Sigmoid colon (tissue), 6 donors: ENCODE measurements at regions not wholly inside any gene's neighbourhood (a gene's known extent, or its start where the extent isn't known, plus 50 kb on each side); places are given as distances from the start of the nearest gene placed in this dataset.

Source experiments
- DNase-seq: peaks from one replicate; pipeline ENCODE4 v3.0.0-alpha.2; 2019
- H3K27ac ChIP-seq, 4 donors: fragments of 200-600 bp; sonication (generic); one replicate each; pipeline ENCODE4 v1.5.1; 2016 to 2019; ENCODE audit warnings: mild to moderate bottlenecking in 1 of 4
- H3K27me3 ChIP-seq, 3 donors: fragments of 200-600 bp; sonication (generic); one replicate each; pipeline ENCODE4 v1.5.1; 2019; ENCODE audit warnings: mild to moderate bottlenecking in 1 of 3
- H3K36me3 ChIP-seq, 4 donors: fragments of 200-600 bp; sonication (generic); one replicate each; pipeline ENCODE4 v1.5.1; 2016 to 2019
- H3K4me1 ChIP-seq, 4 donors: fragments of 200-600 bp; sonication (generic); one replicate each; pipeline ENCODE4 v1.5.1; 2017 to 2019
- H3K4me3 ChIP-seq, 4 donors: fragments of 200-600 bp; sonication (generic); one replicate each; pipeline ENCODE4 v1.5.1; 2017 to 2019; ENCODE audit warnings: mild to moderate bottlenecking in 2 of 4, moderate library complexity in 1 of 4
- H3K9me3 ChIP-seq, 4 donors: fragments of 200-600 bp in 3 of 4; sonication (generic) in 3 of 4; one replicate each; pipeline versions ENCODE4 v1.5.1 to v1.6.1; 2013 to 2019
- CTCF ChIP-seq, 4 experiments: fragments of 450-650 bp in 3 of 4; fragments of 200-600 bp in 1 of 4; IDR thresholded peaks; one replicate each; pipeline ENCODE4 v1.5.1; 2016 to 2019; ENCODE audit warnings: antibody characterized with exemption in 4 of 4, mild to moderate bottlenecking in 3 of 4, moderate library complexity in 2 of 4
- EP300 ChIP-seq, 4 donors: sonication (generic); formaldehyde crosslinking; IDR thresholded peaks; one replicate each; pipeline ENCODE4 v1.6.1; 2017; ENCODE audit warnings: antibody characterized with exemption in 4 of 4
- POLR2A ChIP-seq, 2 donors: fragments of 450-650 bp; IDR thresholded peaks; one replicate each; pipeline ENCODE4 v1.6.1; 2016; ENCODE audit warnings: antibody characterized with exemption in 2 of 2, mild to moderate bottlenecking in 2 of 2, moderate library complexity in 2 of 2
- POLR2AphosphoS5 ChIP-seq, 4 donors: sonication (generic); formaldehyde crosslinking; IDR thresholded peaks; one replicate each; pipeline ENCODE4 v1.6.1; 2017; ENCODE audit warnings: antibody characterized with exemption in 4 of 4
- WGBS, 2 donors: extraction: QIAGEN DNeasy Blood & Tissue Kit; methylation state at CpG; one replicate each; pipeline ENCODE4 v1.1.7; 2013; 5-methylcytosine and 5-hydroxymethylcytosine counted together
- intact Hi-C: fragments of 100-400 bp; cut with DNase I; formaldehyde crosslinking; loops from one replicate; pipeline ENCODE4 v1.15.1; 2023
- donor health status: healthy with polysubstance abuse.
- donor health status: healthy.

GRCh38 chr21:35616090-35616489, 444.2 kb downstream of the SETD4 start:
- no peaks in the 10 kb centered on the region for H3K27me3 ChIP-seq
- H3K27ac ChIP-seq: no peak overlapping the region
- DNase-seq: no peak
- intact Hi-C loops: loop anchor here (5.0 to 10.0 kb wide), 2 partner anchors 724 to 871 kb away; no protein-coding TSS in a partner anchor
- TF ChIP-seq CTCF (IDR thresholded peaks at IDR 0.05) (peak in 2 of 4 experiments; percentile 24 to 36), POLR2A (IDR thresholded peaks at IDR 0.05) (no peak)
- H3K4me3 ChIP-seq: no peak overlapping the region
- no peaks in the 10 kb centered on the region for H3K9me3 ChIP-seq
- no peaks in the 10 kb centered on the region for H3K36me3 ChIP-seq
- WGBS, 2 donors: 33 to 46% methylated on average over 4 of the region's 4 CpGs
- no peaks in the 10 kb centered on the region for H3K4me1 ChIP-seq

- intact Hi-C loops: loop anchor here (5.0 to 10.0 kb wide), 2 partner anchors 723 to 871 kb away; no protein-coding TSS in a partner anchor
- H3K27me3 ChIP-seq: no peaks in the 10 kb centered on the region
- H3K36me3 ChIP-seq: no peaks in the 10 kb centered on the region
- DNase-seq: no peak
- TF ChIP-seq CTCF (IDR thresholded peaks at IDR 0.05) (no peak), POLR2A (IDR thresholded peaks at IDR 0.05) (no peak), POLR2AphosphoS5 (IDR thresholded peaks at IDR 0.05) (no peak), EP300 (IDR thresholded peaks at IDR 0.05) (no peak)
- H3K4me1 ChIP-seq: no peaks in the 10 kb centered on the region
- H3K27ac ChIP-seq: no peak overlapping the region
- no peaks in the 10 kb centered on the region for H3K9me3 ChIP-seq
- 46 to 70% methylated on average over 1 of the region's 1 CpG for WGBS, 2 donors
- H3K4me3 ChIP-seq: no peak overlapping the region
These were observed 445.0 kb downstream of the SETD4 start for GRCh38 chr21:35615325-35615724.

DNA sequence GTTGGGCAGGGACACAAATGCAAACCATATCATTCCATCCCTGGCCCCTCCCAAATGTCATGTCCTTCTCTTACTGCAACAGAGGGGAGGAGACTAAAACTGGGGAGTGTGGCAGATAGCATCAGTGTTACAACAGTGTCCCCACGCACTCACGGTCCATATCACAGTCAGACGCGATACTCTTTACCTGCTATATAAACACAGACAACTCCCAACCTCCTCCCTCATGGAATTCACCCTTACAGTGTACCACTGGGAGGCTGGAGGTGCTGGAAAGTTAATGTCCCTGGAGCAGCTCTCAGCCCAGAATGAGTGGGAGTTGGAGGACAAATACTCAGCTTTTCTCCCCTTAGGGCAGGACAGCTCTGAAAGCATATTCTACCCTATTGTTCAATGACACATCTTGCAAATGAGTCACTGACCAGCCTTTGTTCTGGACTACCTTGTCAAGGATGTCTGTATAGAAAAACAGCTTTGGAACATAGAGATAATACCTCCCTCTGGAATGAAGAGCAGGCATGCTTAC, 445.9 kb downstream of the SETD4 start:
- intact Hi-C loops: loop anchor here (10.0 kb wide), 1 partner anchor 870 kb away; no protein-coding TSS in a partner anchor
- H3K36me3 ChIP-seq: no peaks in the 10 kb centered on the region
- no peak overlapping the region for H3K4me3 ChIP-seq
- no peaks in the 10 kb centered on the region for H3K27me3 ChIP-seq
- 73 to 82% methylated on average over 4 of the region's 4 CpGs for WGBS, 2 donors
- H3K4me1 ChIP-seq: no peaks in the 10 kb centered on the region
- no peaks in the 10 kb centered on the region for H3K9me3 ChIP-seq
- H3K27ac ChIP-seq: no peak overlapping the region
- DNase-seq: no peak
- TF ChIP-seq POLR2A (IDR thresholded peaks at IDR 0.05) (no peak), CTCF (IDR thresholded peaks at IDR 0.05) (no peak), POLR2AphosphoS5 (IDR thresholded peaks at IDR 0.05) (no peak), EP300 (IDR thresholded peaks at IDR 0.05) (no peak)

- TF ChIP-seq POLR2AphosphoS5 (IDR thresholded peaks at IDR 0.05): no peak
- no peak for TF ChIP-seq EP300 (IDR thresholded peaks at IDR 0.05)
- TF ChIP-seq POLR2A (IDR thresholded peaks at IDR 0.05): no peak
- no peak for TF ChIP-seq CTCF (IDR thresholded peaks at IDR 0.05)
- H3K27me3 ChIP-seq: no peaks in the 10 kb centered on the region
- H3K36me3 ChIP-seq: no peaks in the 10 kb centered on the region
- no peak overlapping the region for H3K27ac ChIP-seq
- intact Hi-C loops: loop anchor here (10.0 kb wide), 1 partner anchor 867 kb away; no protein-coding TSS in a partner anchor
- no peaks in the 10 kb centered on the region for H3K9me3 ChIP-seq
- H3K4me1 ChIP-seq: no peaks in the 10 kb centered on the region
- 79 to 85% methylated on average over 2 of the region's 2 CpGs for WGBS, 2 donors
- H3K4me3 ChIP-seq: no peak overlapping the region
- DNase-seq: no peak
These were observed 448.6 kb downstream of the SETD4 start for GRCh38 chr21:35611708-35612132.

DNA sequence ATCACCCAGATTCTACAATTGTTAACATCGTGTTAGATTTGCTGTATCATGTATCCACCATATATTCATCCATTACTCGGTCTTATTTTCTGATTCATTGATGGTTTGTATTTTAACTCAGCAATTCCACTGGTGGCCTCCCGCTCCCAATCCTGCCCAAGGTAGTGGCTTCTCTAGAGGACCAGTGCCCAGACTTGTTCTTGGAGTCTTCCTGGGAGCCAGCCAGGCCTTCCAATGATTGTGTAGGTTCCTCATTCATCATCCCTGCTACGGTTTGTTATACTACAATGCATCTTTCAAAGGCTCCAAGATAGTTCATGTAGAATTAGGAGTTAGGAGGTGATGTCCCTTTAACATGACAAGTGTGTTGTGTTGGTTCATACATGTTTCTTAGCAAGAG, 451.1 kb downstream of the SETD4 start:
- WGBS, 2 donors: 66 to 93% methylated on average over 4 of the region's 4 CpGs
- Histone ChIP-seq H3K27ac (no peak overlapping the region), H3K4me1 (no peaks in the 10 kb centered on the region), H3K36me3 (no peaks in the 10 kb centered on the region), H3K27me3 (no peaks in the 10 kb centered on the region), H3K4me3 (no peak overlapping the region), H3K9me3 (no peaks in the 10 kb centered on the region)
- no peak for DNase-seq
- intact Hi-C loops: no loop called here
- TF ChIP-seq POLR2AphosphoS5 (IDR thresholded peaks at IDR 0.05) (no peak), EP300 (IDR thresholded peaks at IDR 0.05) (no peak), POLR2A (IDR thresholded peaks at IDR 0.05) (no peak), CTCF (IDR thresholded peaks at IDR 0.05) (no peak)
